WTC11 (cell line): ENCODE measurements at regions not wholly inside any gene's neighbourhood (a gene's known extent, or its start where the extent isn't known, plus 50 kb on each side); places are given as distances from the start of the nearest gene placed in this dataset.

Experiments
- ATAC-seq: fragments of 200-7000 bp; cut with Tn5 transposase; 2 replicates; pipeline ENCODE4 v1.10.0; 2021; ENCODE audit warnings: mild to moderate bottlenecking, moderate library complexity
- CTCF ChIA-PET: fragments of 300-600 bp; sonication (Branson Sonifier 250); formaldehyde crosslinking; loops from one replicate; lab custom pipeline; 2021; ENCODE audit warnings: antibody characterized with exemption; lab: Charles Lee
- POLR2A ChIA-PET: fragments of 350-600 bp; sonication (Branson Sonifier 250); formaldehyde crosslinking; loops from one replicate; lab custom pipeline; 2021; ENCODE audit warnings: antibody characterized with exemption; lab: Charles Lee
- DNase-seq: peaks from one replicate; pipeline ENCODE4 v3.0.0; 2021; ENCODE audit warnings: low spot score
- H3K27ac Mint-ChIP-seq: 2 replicates; pipeline ENCODE4 v1.8.0; 2021; ENCODE audit warnings: mixed read lengths
- H3K27me3 Mint-ChIP-seq: 2 replicates; pipeline ENCODE4 v1.8.0; 2021; ENCODE audit warnings: low read depth, mild to moderate bottlenecking, moderate library complexity, mixed read lengths
- H3K36me3 Mint-ChIP-seq: 2 replicates; pipeline ENCODE4 v1.8.0; 2021; ENCODE audit warnings: mixed read lengths
- H3K4me1 Mint-ChIP-seq: 2 replicates; pipeline ENCODE4 v1.8.0; 2022; ENCODE audit warnings: mixed read lengths
- H3K4me3 Mint-ChIP-seq: 2 replicates; pipeline ENCODE4 v1.8.0; 2021; ENCODE audit warnings: mild to moderate bottlenecking, moderate library complexity, mixed read lengths
- H3K9me3 Mint-ChIP-seq: 2 replicates; pipeline ENCODE4 v1.8.0; 2021; ENCODE audit warnings: mixed read lengths
- CDX4 ChIP-seq: fragments of 250-450 bp; sonication (Bioruptor Pico); IDR thresholded peaks from 2 replicates; pipeline ENCODE4 v1.9.0; 2021; ENCODE audit warnings: moderate library complexity, mild to moderate bottlenecking, inconsistent platforms, borderline replicate concordance
- CREB1 ChIP-seq: sonication (generic); formaldehyde crosslinking; IDR thresholded peaks from 2 replicates; pipeline ENCODE4 v1.8.0; 2023; ENCODE audit warnings: mild to moderate bottlenecking, missing genetic modification reagents
- ELF4 ChIP-seq: sonication (generic); formaldehyde crosslinking; IDR thresholded peaks from 2 replicates; pipeline ENCODE4 v1.8.1; 2022; ENCODE audit warnings: low read depth, mild to moderate bottlenecking, moderate library complexity, missing genetic modification reagents
- EMX1 ChIP-seq: fragments of 250-450 bp; sonication (Bioruptor Pico); IDR thresholded peaks from 2 replicates; pipeline ENCODE4 v1.8.0; 2021; ENCODE audit warnings: mild to moderate bottlenecking
- GTF2I ChIP-seq: fragments of 250-450 bp; sonication (Bioruptor Pico); conservative IDR thresholded peaks from 2 replicates; pipeline ENCODE4 v1.4.0; 2021; ENCODE audit warnings: mild to moderate bottlenecking
- MLX ChIP-seq: sonication (generic); formaldehyde crosslinking; IDR thresholded peaks from 2 replicates; pipeline ENCODE4 v1.8.1; 2023; ENCODE audit warnings: mild to moderate bottlenecking, missing genetic modification reagents, moderate library complexity
- MXD4 ChIP-seq: fragments of 250-450 bp; sonication (Bioruptor Pico); IDR thresholded peaks from 2 replicates; pipeline ENCODE4 v1.8.0; 2021; ENCODE audit warnings: mild to moderate bottlenecking, moderate library complexity, borderline replicate concordance
- STAT6 ChIP-seq: sonication (generic); formaldehyde crosslinking; conservative IDR thresholded peaks from 2 replicates; pipeline ENCODE4 v1.8.1; 2023; ENCODE audit warnings: mild to moderate bottlenecking, low read depth, missing genetic modification reagents, moderate library complexity
- TCF7 ChIP-seq: sonication (generic); formaldehyde crosslinking; IDR thresholded peaks from 2 replicates; pipeline ENCODE4 v1.8.0; 2022; ENCODE audit warnings: mild to moderate bottlenecking, low read depth, missing genetic modification reagents, moderate library complexity
- TP53 ChIP-seq: sonication (generic); formaldehyde crosslinking; IDR thresholded peaks from 2 replicates; pipeline ENCODE4 v1.8.1; 2023; ENCODE audit warnings: mild to moderate bottlenecking, missing genetic modification reagents
- USF1 ChIP-seq: sonication (generic); formaldehyde crosslinking; IDR thresholded peaks from 2 replicates; pipeline ENCODE4 v1.8.0; 2022; ENCODE audit warnings: mild to moderate bottlenecking, missing genetic modification reagents
- USF2 ChIP-seq: sonication (generic); formaldehyde crosslinking; IDR thresholded peaks from 2 replicates; pipeline ENCODE4 v1.8.1; 2023; ENCODE audit warnings: mild to moderate bottlenecking, missing genetic modification reagents, moderate library complexity
- ZBTB43 ChIP-seq: sonication (generic); formaldehyde crosslinking; IDR thresholded peaks from 2 replicates; pipeline ENCODE4 v1.8.1; 2023; ENCODE audit warnings: mild to moderate bottlenecking, missing genetic modification reagents
- ZMAT4 ChIP-seq: fragments of 250-450 bp; sonication (Bioruptor Pico); IDR thresholded peaks from 2 replicates; pipeline ENCODE4 v1.9.0; 2021; ENCODE audit warnings: mild to moderate bottlenecking
- ZNF121 ChIP-seq: sonication (generic); formaldehyde crosslinking; IDR thresholded peaks from 2 replicates; pipeline ENCODE4 v1.8.0; 2023; ENCODE audit warnings: missing genetic modification reagents
- ZNF281 ChIP-seq: sonication (generic); formaldehyde crosslinking; IDR thresholded peaks from 2 replicates; pipeline ENCODE4 v1.8.0; 2023; ENCODE audit warnings: mild to moderate bottlenecking, missing genetic modification reagents
- ZNF416 ChIP-seq: fragments of 250-450 bp; sonication (Bioruptor Pico); IDR thresholded peaks from 2 replicates; pipeline ENCODE4 v1.9.0; 2021; ENCODE audit warnings: mild to moderate bottlenecking, inconsistent platforms
- ZNF423 ChIP-seq: fragments of 250-450 bp; sonication (Bioruptor Pico); IDR thresholded peaks from 2 replicates; pipeline ENCODE4 v2.1.2; 2022; ENCODE audit warnings: mild to moderate bottlenecking, moderate library complexity
- ZNF512 ChIP-seq: sonication (generic); formaldehyde crosslinking; IDR thresholded peaks from 2 replicates; pipeline ENCODE4 v1.8.1; 2022; ENCODE audit warnings: missing genetic modification reagents, borderline replicate concordance
- ZNF671 ChIP-seq: fragments of 250-450 bp; sonication (Bioruptor Pico); IDR thresholded peaks from 2 replicates; pipeline ENCODE4 v1.8.0; 2021; ENCODE audit warnings: mild to moderate bottlenecking

- TF ChIP-seq ZNF512 (CRISPR knock-in tag) (no peak), EMX1 (no peak), TCF7 (CRISPR knock-in tag) (no peak)
Observed at GRCh38 chr9:29861803-29862202, 2288.5 kb upstream of the C9orf72 start (continued).

- Mint-ChIP-seq H3K27me3 (no peaks in the 10 kb centered on the region), H3K36me3 (peaks cover 11% of the 10 kb centered on the region), H3K27ac (no peak overlapping the region), H3K4me1 (no peaks in the 10 kb centered on the region), H3K4me3 (no peak overlapping the region), H3K9me3 (peaks cover 20% of the 10 kb centered on the region)
- no peak for TF ChIP-seq GTF2I (CRISPR knock-in tag)
- no peak for TF ChIP-seq ZNF423
- no peak for TF ChIP-seq ZNF121 (CRISPR knock-in tag)
- no peak for TF ChIP-seq USF1 (CRISPR knock-in tag)
- no peak for TF ChIP-seq ZNF281 (CRISPR knock-in tag)
- no peak for TF ChIP-seq ZNF416 (CRISPR knock-in tag)
- TF ChIP-seq USF2 (CRISPR knock-in tag), result no peak
- TF ChIP-seq CREB1 (CRISPR knock-in tag), result no peak
- TF ChIP-seq MLX (CRISPR knock-in tag), result no peak
- DNase-seq (no peak), ATAC-seq (no peak)
- ChIA-PET POLR2A (no interaction called here), CTCF (no interaction called here)
Observed at GRCh38 chr9:29865764-29866313, 2292.6 kb upstream of the C9orf72 start.

GRCh38 chr9:29866556-29866955, 2293.3 kb upstream of the C9orf72 start:
- no peaks in the 10 kb centered on the region for H3K27me3 Mint-ChIP-seq
- CTCF ChIA-PET, result interaction anchor here (0.6 kb wide), 1 partner anchor 14 kb away, joined by 3 read pairs; no protein-coding TSS in a partner anchor
- no peak overlapping the region for H3K4me3 Mint-ChIP-seq

More at GRCh38 chr9:29866556-29866955, 2293.3 kb upstream of the C9orf72 start:
- peaks cover 20% of the 10 kb centered on the region for H3K9me3 Mint-ChIP-seq
- no peak for ATAC-seq
- POLR2A ChIA-PET, result no interaction called here
- no peaks in the 10 kb centered on the region for H3K4me1 Mint-ChIP-seq
- H3K36me3 Mint-ChIP-seq, result peaks cover 11% of the 10 kb centered on the region
- H3K27ac Mint-ChIP-seq, result no peak overlapping the region
- TF ChIP-seq STAT6 (CRISPR knock-in tag) (no peak), CDX4 (CRISPR knock-in tag) (no peak), ZNF121 (CRISPR knock-in tag) (no peak), ELF4 (no peak), ZBTB43 (CRISPR knock-in tag) (no peak), ZNF671 (CRISPR knock-in tag) (no peak), ZMAT4 (CRISPR knock-in tag) (no peak), MXD4 (CRISPR knock-in tag) (no peak), TP53 (CRISPR knock-in tag) (no peak)
- DNase-seq, result no peak
